ENCODE measurements at regions not wholly inside any gene's neighbourhood (a gene's known extent, or its start where the extent isn't known, plus 50 kb on each side); places are given as distances from the start of the nearest gene placed in this dataset.

DNA sequence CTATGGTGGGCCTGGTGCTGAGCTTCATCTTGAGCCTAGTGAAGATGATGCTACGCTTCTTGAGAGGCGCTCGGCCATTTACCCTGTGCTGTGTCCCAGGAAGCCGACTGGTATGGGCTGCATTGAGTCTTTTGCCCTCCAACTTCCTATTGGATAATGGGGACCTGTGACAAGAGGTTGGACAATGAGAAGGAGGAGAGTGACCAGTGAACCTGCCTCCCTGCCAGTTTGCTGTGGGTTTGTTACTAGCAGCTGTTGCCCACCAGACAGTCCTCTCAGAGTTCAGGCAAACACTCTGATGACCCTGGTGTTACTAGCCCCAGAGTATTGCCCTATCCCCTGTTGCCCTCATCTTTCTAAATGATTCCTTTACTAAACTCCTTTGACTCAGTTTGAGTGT is 99.6 kb upstream of the PFN2 start:
- ChIA-PET CTCF (no interaction called here), POLR2A (ENCODE audit: low non-redundant PET) (no interaction called here)
- TF ChIP-seq, protein P1, sequence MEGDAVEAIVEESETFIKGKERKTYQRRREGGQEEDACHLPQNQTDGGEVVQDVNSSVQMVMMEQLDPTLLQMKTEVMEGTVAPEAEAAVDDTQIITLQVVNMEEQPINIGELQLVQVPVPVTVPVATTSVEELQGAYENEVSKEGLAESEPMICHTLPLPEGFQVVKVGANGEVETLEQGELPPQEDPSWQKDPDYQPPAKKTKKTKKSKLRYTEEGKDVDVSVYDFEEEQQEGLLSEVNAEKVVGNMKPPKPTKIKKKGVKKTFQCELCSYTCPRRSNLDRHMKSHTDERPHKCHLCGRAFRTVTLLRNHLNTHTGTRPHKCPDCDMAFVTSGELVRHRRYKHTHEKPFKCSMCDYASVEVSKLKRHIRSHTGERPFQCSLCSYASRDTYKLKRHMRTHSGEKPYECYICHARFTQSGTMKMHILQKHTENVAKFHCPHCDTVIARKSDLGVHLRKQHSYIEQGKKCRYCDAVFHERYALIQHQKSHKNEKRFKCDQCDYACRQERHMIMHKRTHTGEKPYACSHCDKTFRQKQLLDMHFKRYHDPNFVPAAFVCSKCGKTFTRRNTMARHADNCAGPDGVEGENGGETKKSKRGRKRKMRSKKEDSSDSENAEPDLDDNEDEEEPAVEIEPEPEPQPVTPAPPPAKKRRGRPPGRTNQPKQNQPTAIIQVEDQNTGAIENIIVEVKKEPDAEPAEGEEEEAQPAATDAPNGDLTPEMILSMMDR (conservative IDR thresholded peaks at IDR 0.05; ENCODE audit: low read depth, low read length), result no peak
- no peak for TF ChIP-seq EZH2 (IDR thresholded peaks at IDR 0.05; ENCODE audit: borderline replicate concordance, low read depth, low read length, poor library complexity, severe bottlenecking)
- Histone ChIP-seq H3K27me3 (replicated peaks; ENCODE audit: insufficient read depth, low read depth, low read length, poor library complexity) (no peaks in the 10 kb centered on the region), H3K4me3 (ENCODE audit: low read depth, low read length, poor library complexity, severe bottlenecking) (no peak overlapping the region), H3K4me1 (ENCODE audit: insufficient read depth, low read length, poor library complexity, severe bottlenecking) (peaks cover 20% of the 10 kb centered on the region), H3K27ac (ENCODE audit: low read depth, low read length, poor library complexity, severe bottlenecking) (no peak overlapping the region), H3K9me3 (ENCODE audit: low read depth, low read length, poor library complexity, severe bottlenecking) (no peaks in the 10 kb centered on the region), H3K36me3 (ENCODE audit: insufficient read depth, low read length, poor library complexity, severe bottlenecking) (no peaks in the 10 kb centered on the region)
- intact Hi-C loops (cut with micrococcal nuclease; ENCODE audit: unreplicated experiment), result no loop called here
- DNase-seq (ENCODE audit: low spot score), result no peak
- BruUV-seq (replicated peaks), result no TSS peak

DNA sequence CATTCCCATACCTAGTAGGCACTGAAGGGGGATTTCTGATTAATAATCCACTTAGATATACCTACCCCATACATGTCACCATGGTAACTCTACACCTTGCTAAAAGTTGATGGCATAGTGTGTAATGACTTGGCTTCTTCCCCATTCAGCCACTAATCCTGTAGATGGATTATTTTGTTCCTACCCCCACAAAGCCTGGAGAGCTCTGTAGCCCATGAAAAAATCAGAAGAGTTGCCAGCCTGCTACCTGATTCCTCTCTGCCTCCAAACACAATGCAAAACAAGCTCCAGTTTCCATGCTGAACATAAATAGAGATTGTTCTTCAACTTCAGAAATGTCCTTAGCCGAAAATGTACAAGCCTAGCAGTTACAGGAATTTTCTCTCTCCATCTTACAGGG is 98.9 kb upstream of the PFN2 start:
- POLR2A ChIA-PET (ENCODE audit: low non-redundant PET), result no interaction called here
- H3K9me3 ChIP-seq (ENCODE audit: low read depth, low read length, poor library complexity, severe bottlenecking), result no peaks in the 10 kb centered on the region
- CTCF ChIA-PET, result no interaction called here
- no peaks in the 10 kb centered on the region for H3K36me3 ChIP-seq (ENCODE audit: insufficient read depth, low read length, poor library complexity, severe bottlenecking)
- H3K27me3 ChIP-seq (replicated peaks; ENCODE audit: insufficient read depth, low read depth, low read length, poor library complexity), result no peaks in the 10 kb centered on the region
- H3K27ac ChIP-seq (ENCODE audit: low read depth, low read length, poor library complexity, severe bottlenecking), result no peak overlapping the region
- DNase-seq (ENCODE audit: low spot score), result no peak
- BruUV-seq (replicated peaks), result no TSS peak
- H3K4me1 ChIP-seq (ENCODE audit: insufficient read depth, low read length, poor library complexity, severe bottlenecking), result peaks cover 14% of the 10 kb centered on the region
- no peak overlapping the region for H3K4me3 ChIP-seq (ENCODE audit: low read depth, low read length, poor library complexity, severe bottlenecking)
- intact Hi-C loops (cut with micrococcal nuclease; ENCODE audit: unreplicated experiment), result no loop called here
- no peak for TF ChIP-seq EZH2 (IDR thresholded peaks at IDR 0.05; ENCODE audit: borderline replicate concordance, low read depth, low read length, poor library complexity, severe bottlenecking)
- TF ChIP-seq, protein P1 (conservative IDR thresholded peaks at IDR 0.05; ENCODE audit: low read depth, low read length), result no peak

DNA sequence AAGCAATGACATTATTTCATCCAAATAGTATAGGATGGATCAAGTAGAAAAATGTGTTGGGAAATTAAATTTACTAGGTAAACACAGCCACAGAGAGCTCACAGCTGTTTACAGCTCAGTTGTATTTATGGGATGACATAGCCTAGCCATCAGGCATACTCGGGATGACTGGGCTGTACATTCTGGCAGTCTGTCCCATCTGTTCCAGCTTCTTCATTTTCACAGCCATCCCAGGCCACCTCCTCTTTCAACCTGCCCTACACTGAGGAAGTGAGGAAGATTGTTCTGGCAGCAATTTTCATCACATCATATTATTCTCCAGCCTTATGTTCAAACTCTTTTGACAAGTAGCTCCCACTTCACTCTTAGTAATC is 98.4 kb upstream of the PFN2 start:
- intact Hi-C loops (cut with micrococcal nuclease; ENCODE audit: unreplicated experiment), result no loop called here
- no peak for DNase-seq (ENCODE audit: low spot score)
- POLR2A ChIA-PET (ENCODE audit: low non-redundant PET), result no interaction called here
- Histone ChIP-seq H3K27me3 (replicated peaks; ENCODE audit: insufficient read depth, low read depth, low read length, poor library complexity) (no peaks in the 10 kb centered on the region), H3K36me3 (ENCODE audit: insufficient read depth, low read length, poor library complexity, severe bottlenecking) (no peaks in the 10 kb centered on the region), H3K9me3 (ENCODE audit: low read depth, low read length, poor library complexity, severe bottlenecking) (no peaks in the 10 kb centered on the region), H3K4me3 (ENCODE audit: low read depth, low read length, poor library complexity, severe bottlenecking) (no peak overlapping the region), H3K4me1 (ENCODE audit: insufficient read depth, low read length, poor library complexity, severe bottlenecking) (peaks cover 13% of the 10 kb centered on the region), H3K27ac (ENCODE audit: low read depth, low read length, poor library complexity, severe bottlenecking) (no peak overlapping the region)
- CTCF ChIA-PET, result no interaction called here
- no peak for TF ChIP-seq EZH2 (IDR thresholded peaks at IDR 0.05; ENCODE audit: borderline replicate concordance, low read depth, low read length, poor library complexity, severe bottlenecking)
- TF ChIP-seq, protein P1 (conservative IDR thresholded peaks at IDR 0.05; ENCODE audit: low read depth, low read length), result no peak
- BruUV-seq (replicated peaks), result no TSS peak
